ENCODE measurements at regions not wholly inside any gene's neighbourhood (a gene's known extent, or its start where the extent isn't known, plus 50 kb on each side); places are given as distances from the start of the nearest gene placed in this dataset.

GRCh38 chr2:236317938-236318396, 53.8 kb upstream of the ASB18 start:
- Histone ChIP-seq H3K36me3 (no peaks in the 10 kb centered on the region), H3K27me3 (no peaks in the 10 kb centered on the region), H3K9me3 (peaks cover 0 to 20% (median 9%) of the 10 kb centered on the region in 11 donors), H3K4me3 (no peak overlapping the region), H3K27ac (peak overlapping the region in 1 of 10 donors; percentile 34), H3K4me1 (peaks cover 0 to 7% (median 0%) of the 10 kb centered on the region in 9 donors)
- 47 to 51% methylated on average over 15 of the region's 15 CpGs for WGBS, 2 donors
- intact Hi-C loops (cut with DNase I), result no loop called here
- peak; percentile 20 to 44 for DNase-seq
- ATAC-seq, result peak; percentile 38 to 88 (median 70)
- TF ChIP-seq CTCF (IDR thresholded peaks at IDR 0.05), result no peak

GRCh38 chr2:236318401-236318800, 54.2 kb upstream of the ASB18 start:
- DNase-seq (no peak), ATAC-seq (peak in 2 of 8 donors; percentile 6 to 12)
- no peaks in the 10 kb centered on the region for H3K27me3 ChIP-seq
- no peak overlapping the region for H3K27ac ChIP-seq
- H3K4me3 ChIP-seq, result no peak overlapping the region
- H3K9me3 ChIP-seq, result peaks cover 0 to 16% (median 4%) of the 10 kb centered on the region in 11 donors
- no peak for TF ChIP-seq CTCF (IDR thresholded peaks at IDR 0.05)
- no peaks in the 10 kb centered on the region for H3K36me3 ChIP-seq
- intact Hi-C loops (cut with DNase I), result no loop called here
- WGBS, 2 donors, result 87 to 89% methylated on average over 5 of the region's 5 CpGs
- peaks cover 0 to 7% (median 0%) of the 10 kb centered on the region in 9 donors for H3K4me1 ChIP-seq

GRCh38 chr2:236319036-236319435, 54.8 kb upstream of the ASB18 start:
- no peak for TF ChIP-seq CTCF (IDR thresholded peaks at IDR 0.05)
- ATAC-seq (no peak), DNase-seq (no peak)
- peaks cover 0 to 9% (median 0%) of the 10 kb centered on the region in 11 donors for H3K9me3 ChIP-seq
- peaks cover 0 to 7% (median 0%) of the 10 kb centered on the region in 9 donors for H3K4me1 ChIP-seq
- no peak overlapping the region for H3K27ac ChIP-seq
- H3K4me3 ChIP-seq, result no peak overlapping the region
- intact Hi-C loops (cut with DNase I), result no loop called here
- 91% methylated on average over 9 of the region's 9 CpGs for WGBS, 2 donors
- no peaks in the 10 kb centered on the region for H3K27me3 ChIP-seq
- no peaks in the 10 kb centered on the region for H3K36me3 ChIP-seq

GRCh38 chr2:236321415-236321814, 57.2 kb upstream of the ASB18 start:
- Histone ChIP-seq H3K27me3 (no peaks in the 10 kb centered on the region), H3K4me3 (no peak overlapping the region), H3K4me1 (peaks cover 0 to 7% (median 0%) of the 10 kb centered on the region in 9 donors), H3K9me3 (no peaks in the 10 kb centered on the region), H3K27ac (no peak overlapping the region), H3K36me3 (no peaks in the 10 kb centered on the region)
- no peak for TF ChIP-seq CTCF (IDR thresholded peaks at IDR 0.05)
- intact Hi-C loops (cut with DNase I), result no loop called here
- WGBS, 2 donors, result 84 to 91% methylated on average over 5 of the region's 5 CpGs
- ATAC-seq (no peak), DNase-seq (no peak)
